GM12878 (cell line): ENCODE measurements at regions not wholly inside any gene's neighbourhood (a gene's known extent, or its start where the extent isn't known, plus 50 kb on each side); places are given as distances from the start of the nearest gene placed in this dataset.

Source experiments
- BACH1 ChIP-seq: fragments of 450-650 bp; IDR thresholded peaks from 2 replicates; pipeline ENCODE4 v1.6.1; 2017; ENCODE audit warnings: mild to moderate bottlenecking, borderline replicate concordance
- CREB1 ChIP-seq: IDR thresholded peaks from 2 replicates; pipeline ENCODE4 v1.6.1; 2012; ENCODE audit warnings: low read depth, mild to moderate bottlenecking, inconsistent platforms
- EZH2 ChIP-seq: IDR thresholded peaks from 2 replicates; pipeline ENCODE4 v1.6.1; 2012; ENCODE audit warnings: low read depth, mild to moderate bottlenecking, control low read depth, inconsistent platforms, low read length, borderline replicate concordance; ENCODE audit not compliant: control insufficient read depth
- NFIC ChIP-seq: IDR thresholded peaks from 2 replicates; pipeline ENCODE4 v1.6.1; 2012; ENCODE audit warnings: low read depth, mild to moderate bottlenecking, inconsistent platforms, low read length, moderate library complexity
- NKRF ChIP-seq: fragments of 450-650 bp; conservative IDR thresholded peaks from 2 replicates; pipeline ENCODE4 v1.6.1; 2017; ENCODE audit warnings: mild to moderate bottlenecking, moderate library complexity
- RCOR1 ChIP-seq: conservative IDR thresholded peaks from 2 replicates; pipeline ENCODE4 v1.6.1; 2012; ENCODE audit warnings: low read depth, low read length, improper control_type of control experiment
- SUZ12 ChIP-seq: fragments of 200-600 bp; sonication (generic); IDR thresholded peaks from one replicate; pipeline ENCODE4 v1.6.1; 2018; ENCODE audit warnings: antibody characterized with exemption, mild to moderate bottlenecking; ENCODE audit not compliant: unreplicated experiment

DNA sequence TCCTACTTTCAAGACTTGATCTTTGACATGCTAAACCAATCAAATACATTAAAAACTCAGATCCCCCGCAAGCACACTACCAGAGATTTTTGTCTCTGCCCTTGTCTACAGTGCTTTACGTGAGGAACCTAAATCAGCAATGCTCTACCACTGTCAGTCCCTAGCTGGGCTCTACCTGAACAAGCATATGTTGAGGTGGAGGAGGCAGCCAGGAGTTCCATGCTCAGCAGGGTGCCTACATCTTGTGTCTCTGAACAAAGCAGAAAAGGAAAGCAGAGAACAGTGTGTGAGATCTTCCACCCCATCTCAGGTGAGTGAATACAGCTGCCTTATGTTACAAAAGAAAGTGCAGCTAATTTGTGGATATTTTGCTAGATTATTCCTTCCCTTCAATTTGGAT lies 255.0 kb downstream of the NDUFS4 start:
- no peak for TF ChIP-seq SUZ12
- no peak for TF ChIP-seq BACH1
- TF ChIP-seq EZH2, result no peak
- no peak for TF ChIP-seq CREB1
- TF ChIP-seq RCOR1, result no peak
- no peak for TF ChIP-seq NKRF
- TF ChIP-seq NFIC, result no peak
